ENCODE measurements at regions not wholly inside any gene's neighbourhood (a gene's known extent, or its start where the extent isn't known, plus 50 kb on each side); places are given as distances from the start of the nearest gene placed in this dataset.

DNA sequence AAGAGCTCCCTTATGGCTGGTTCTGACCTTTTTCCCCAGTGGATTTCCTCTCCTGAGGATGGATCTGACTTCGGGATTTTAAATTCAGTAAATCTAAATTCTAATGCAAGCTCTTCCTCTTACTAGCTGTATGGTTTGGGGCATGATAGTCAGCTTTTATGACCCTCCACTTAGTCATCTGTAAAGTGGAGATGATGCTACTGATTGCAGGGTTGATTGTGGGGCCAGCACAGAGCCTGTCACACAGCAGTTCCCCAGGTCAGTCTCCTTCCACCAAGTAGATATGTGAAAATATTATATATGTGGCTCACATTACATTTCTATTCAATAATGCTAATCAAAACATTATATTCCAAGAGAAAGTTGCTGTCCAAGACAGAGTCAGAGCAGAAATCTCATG, 141.3 kb upstream of the UBE2E1 start:
- DNase-seq (ENCODE audit: low read depth in 2 of 2) = no peak

DNA sequence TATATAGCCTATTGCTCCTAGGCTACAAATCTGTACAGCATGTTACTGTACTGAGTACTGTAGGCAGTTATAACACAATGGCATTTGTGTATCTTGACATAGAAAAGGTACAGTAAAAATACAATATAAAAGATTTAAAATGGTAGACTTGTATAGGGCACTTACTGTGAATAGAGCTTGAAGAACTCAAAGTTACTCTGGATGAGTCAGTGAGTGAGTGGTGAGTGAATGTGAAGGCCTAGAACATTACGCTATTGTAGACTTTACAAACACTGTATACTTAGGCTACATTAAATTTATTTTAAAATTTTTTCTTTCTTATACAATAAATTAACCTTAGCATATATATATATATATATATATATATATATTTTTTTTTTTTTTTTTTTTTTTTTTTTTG, 140.0 kb upstream of the UBE2E1 start:
- no peak for DNase-seq (ENCODE audit: low read depth in 2 of 2)

DNA sequence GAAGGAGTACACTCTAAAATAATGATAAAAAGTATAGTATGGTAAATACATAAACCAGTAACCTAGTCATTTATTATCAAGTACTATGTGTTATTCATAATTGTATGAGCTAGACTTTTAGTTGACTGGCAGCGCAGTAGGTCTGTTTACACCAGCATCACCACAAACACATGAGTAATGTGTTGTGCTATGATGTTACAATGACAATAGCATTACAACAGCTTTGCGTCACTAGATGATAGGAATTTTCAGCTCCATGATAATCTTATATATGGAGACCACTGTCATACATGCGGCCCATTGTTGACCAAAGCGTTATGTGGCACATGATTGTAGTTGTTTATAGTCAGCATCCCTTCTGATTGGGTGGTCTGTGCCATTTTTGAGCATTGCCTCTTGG, 138.9 kb upstream of the UBE2E1 start:
- no peak for DNase-seq (ENCODE audit: low read depth in 2 of 2)

DNA sequence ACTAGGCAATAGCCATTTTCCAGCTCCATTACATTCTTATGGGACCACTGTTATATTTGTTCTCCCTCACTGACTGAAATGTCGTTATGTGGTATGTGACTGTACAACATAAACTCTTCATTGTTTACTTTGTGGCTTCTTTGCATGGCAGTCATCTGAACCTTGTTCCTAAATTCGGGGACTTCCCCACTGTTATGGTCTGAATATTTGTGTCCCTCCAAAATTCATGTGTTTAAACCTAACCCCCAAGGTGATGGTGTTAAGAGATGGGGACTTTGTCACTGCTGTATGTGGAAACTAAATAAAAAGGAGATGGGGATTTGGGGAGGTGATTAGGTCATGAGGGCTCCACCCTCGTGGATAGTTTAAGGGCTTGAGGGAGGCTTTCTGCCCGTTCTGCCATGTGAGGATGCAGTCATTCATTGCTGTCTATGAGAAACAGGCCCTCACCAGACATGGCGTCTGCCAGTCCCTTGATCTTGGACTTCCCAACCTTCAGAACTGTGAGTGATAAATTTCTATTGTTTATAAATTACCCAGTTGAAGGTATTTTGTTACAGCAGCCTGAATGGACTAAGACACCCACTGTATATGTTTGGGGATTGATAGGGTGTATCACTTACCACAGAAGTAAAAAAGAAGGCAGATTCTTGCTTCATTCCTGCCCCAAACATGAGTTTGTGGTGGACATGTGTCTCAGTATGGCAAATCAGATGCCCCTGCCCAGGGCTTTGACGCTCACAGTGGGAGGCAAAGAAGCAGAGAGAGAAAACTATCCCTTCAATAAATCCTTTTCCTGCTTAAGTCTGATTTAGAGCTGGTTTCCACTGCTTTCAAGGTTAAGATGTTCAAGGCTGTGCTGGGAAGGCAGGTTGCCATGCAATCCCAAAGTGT, 138.0 kb upstream of the UBE2E1 start:
- no peak for DNase-seq (ENCODE audit: low read depth in 2 of 2)

DNA sequence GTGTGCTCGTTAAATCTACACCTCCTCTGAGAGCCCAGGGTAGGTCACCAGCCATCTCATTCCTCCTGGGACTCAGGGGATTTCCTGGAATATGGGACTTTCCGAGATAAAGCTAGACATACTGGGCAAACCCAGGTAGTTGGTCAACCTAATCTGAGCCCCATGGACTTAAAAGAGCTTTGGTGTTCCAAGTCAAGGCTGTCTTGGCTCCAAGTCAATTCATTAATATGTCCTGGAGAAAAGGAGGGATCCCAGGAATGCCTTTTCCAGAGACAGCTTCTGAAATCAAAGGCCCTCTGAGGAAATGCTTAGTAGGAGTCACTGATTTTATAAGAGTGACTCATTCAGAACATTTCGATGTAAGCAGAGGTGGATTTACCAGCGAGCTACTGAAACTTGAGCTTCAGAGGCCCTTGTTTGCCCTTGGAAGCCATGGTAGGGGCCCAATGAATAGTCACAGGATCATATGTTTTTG, 137.3 kb upstream of the UBE2E1 start:
- DNase-seq (ENCODE audit: low read depth in 2 of 2) = no peak

DNA sequence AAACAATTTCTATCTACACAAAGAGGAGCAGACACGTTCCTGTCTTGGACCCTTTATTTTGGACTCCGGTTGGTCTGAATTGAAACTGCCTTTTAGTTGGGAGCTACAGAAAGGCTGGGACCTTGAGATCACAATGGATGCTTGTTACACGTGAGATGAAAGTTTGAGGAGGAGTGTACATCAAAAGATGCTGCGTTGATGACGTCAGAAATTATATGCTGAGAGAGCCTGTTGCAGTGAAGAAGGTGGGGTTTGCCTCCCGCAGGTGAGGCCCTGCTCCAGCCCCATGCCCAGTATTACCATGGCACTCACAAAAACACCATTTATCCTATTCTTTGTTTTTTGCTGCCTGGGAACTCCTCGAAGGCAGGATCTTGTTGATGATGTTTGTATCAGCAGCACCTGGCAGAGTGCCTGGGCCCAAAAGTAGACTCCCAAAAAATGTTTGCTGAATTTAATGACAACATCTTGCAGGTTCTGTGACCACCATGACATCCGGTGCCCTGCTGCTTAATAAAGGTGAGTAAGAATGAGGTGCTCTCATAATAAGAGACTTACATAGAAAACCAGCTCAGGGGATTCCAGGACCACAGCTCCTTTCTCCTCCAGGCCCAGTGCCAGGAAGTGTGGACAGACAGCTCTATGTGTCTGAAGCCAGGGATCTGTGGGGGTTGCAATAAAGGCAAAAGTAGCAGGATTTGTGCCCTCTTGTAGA, 136.1 kb upstream of the UBE2E1 start:
- no peak for DNase-seq (ENCODE audit: low read depth in 2 of 2)

DNA sequence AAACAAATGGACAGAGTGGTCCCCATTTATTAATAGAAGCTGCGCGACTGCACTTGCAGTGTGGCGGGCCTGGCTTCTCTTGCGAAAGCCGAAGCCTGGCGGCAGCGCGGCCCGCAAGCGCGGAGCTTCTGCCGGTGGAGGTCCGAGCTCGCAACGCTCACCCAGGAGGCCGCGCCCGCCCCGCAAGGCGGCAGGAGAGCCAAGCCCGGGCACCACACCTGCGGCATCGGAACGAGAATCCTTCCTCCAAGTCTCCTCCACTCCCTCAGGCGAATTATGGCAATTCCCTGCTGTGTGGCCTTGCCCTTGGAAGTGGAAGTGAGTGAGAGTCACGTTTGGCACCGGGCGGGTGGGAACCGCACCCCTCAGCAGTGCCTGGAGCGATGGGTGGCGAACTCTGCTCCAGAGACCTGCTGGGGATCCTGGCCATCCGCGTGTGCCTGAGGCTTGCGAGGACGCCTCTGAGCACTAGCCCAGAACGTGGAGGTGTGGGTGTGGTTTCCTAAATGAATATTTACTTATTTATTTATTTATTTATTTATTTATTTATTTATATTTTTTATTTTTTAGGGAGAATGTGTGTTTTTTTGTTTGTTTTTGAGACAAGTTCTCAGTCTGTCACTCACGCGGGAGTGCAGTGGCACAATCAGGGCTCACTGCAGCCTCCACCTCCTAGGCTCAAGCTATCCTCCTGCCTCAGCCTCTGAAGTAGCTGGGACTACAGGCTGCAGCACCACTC, 133.7 kb upstream of the UBE2E1 start:
- no peak for DNase-seq (ENCODE audit: low read depth in 2 of 2)

DNA sequence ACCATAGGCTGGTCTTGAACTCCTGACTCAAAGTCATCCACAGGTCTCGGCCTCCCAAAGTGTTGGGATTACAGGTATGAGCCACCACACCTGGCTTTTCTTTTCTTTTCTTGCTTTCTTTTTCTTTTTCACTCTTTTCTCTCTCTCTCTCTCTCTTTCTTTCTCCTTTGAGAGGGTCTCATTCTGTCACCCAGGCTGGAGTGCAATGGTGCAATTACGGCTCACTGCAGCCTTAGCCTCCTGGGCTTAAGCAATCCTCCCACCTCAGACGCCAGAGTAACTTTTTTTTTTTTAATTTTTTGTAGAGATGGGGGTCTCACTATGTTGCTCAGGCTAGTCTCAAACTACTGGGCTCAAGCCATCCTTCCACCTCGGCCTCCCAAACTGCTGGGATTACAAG, 133.1 kb upstream of the UBE2E1 start:
- no peak for DNase-seq (ENCODE audit: low read depth in 2 of 2)

DNA sequence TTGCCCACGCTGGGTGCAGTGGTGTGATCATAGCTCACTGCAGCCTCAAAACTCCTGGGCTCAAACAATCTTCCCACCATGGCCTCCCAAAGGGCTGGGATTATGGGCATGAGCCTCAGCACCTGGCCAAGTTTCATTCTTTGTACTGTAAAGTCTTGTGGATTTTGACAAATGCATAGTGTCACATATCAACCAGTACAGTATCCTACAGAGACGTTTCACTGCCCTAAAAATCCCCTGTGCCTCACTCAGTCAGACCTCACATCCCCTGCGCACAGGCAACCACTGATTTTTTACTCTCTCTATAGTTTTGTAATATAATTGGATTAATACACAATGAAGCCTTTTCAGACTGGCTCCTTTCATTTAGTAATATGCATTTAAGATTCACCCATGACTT, 130.7 kb upstream of the UBE2E1 start:
- DNase-seq (ENCODE audit: low read depth in 2 of 2) = no peak

DNA sequence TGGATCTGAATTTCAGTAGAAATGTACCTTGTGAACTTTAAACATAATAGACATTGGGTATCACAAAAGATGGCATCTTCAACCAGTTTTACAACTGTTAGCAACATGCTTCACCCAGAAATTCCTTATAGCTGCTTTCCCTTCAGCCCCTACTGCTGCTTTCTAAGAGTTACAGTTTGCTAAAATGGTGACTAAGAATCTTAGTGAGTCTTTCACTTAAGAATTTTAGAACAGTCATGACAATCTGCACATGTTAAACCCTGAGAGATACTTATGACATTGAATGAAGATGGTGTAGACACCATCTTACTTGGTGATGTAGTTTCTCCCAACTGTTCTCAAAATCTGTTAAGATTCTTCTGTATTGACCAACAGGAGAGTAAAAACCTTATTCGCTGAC, 129.7 kb upstream of the UBE2E1 start:
- no peak for DNase-seq (ENCODE audit: low read depth in 2 of 2)

DNA sequence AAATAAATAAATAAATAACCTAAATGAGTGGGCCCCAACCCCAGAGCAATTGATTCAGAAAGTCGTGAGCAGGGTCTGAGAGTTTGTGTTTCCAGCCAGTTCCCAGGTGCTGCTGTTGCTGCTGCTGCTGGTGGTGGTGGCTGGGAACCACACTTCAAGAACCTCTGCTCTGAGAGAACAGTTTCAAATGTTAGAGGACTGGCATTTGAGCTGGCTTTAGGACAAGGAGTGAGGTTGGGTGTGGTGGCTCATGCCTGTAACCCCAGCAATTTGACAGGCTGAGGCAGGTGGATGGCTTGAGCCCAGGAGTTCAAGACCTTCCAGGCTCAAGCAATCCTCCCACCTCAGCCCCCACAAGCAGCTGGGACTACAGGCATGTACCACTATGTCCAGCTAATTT, 123.1 kb upstream of the UBE2E1 start:
- no peak for DNase-seq (ENCODE audit: low read depth in 2 of 2)

DNA sequence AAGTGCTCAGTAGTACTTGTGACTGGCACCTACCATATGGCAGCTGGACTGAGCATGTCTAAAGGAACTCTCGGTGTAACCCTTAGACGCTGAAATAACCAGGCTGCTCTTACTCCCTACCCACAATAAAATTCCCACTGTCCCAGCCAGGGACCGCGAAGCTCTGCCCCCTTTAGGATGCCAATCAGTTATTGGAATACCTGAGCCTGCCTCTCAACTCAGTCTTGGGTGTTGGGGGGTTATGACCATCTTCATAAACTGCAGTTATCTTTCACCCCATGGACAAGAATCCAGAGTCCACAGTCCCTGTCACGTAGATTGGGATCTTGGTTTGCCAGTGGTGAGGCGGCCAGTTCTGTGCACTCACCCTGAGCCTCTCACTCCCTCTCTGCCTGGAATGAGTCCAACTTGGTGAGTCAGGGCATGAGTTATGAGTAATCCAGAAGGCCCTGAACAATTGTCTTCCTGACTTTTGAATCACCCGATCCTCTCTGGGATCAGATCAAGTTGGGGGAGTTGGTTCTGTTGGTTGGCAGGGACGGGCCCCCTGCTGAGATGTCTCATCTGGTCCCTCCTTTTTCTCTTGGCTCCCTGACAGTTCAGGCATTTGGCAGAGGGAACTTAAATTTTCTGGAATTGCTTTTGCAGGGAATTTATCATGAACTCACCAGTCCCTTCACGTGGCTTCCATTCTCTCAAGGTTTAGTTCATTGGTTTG, 120.1 kb upstream of the UBE2E1 start:
- DNase-seq (ENCODE audit: low read depth in 2 of 2) = no peak

DNA sequence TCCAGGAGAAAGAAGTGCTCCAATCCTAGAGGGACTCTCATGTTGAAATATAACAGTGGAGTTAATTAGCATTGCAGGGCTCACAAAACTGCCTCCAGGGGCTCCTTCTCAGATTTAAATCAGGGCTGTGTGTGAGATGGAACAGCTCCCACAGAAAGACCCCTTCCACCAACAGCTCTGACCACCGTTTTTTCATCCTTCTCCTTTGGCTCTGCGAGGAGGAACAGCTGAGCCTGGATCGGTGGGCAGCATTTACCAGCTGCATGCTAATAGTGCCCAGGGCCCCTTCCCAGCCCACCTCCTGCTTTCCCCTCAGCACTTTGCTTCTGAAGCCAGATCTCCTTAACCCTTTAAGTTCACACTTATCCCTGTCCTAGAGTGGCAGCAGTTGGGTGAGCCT, 119.2 kb upstream of the UBE2E1 start:
- DNase-seq (ENCODE audit: low read depth in 2 of 2) = no peak

DNA sequence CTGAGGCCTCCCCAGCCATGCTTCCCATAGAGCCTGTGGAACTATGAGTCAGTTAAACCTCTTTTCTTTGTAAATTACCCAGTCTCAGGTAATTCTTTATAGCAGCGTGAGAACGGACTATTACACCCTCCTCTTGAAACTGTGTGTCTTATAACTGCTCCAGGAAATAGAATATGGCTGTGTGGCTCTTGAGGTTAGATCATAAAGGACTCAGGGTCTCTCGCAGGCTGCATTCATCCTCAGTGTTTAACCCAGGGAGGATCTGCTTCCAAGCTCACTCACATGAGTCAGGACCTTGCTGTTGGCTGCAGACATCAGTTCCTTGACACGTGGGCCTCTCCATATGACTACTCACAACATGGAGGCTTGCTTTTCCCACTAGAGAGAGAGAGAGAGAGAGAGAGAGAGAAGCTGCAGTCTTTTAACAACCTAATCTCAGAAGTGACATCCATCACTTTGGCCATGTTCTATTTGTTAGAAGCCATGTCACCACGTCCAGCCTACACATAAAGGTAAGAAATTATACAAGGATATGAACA, 114.3 kb upstream of the UBE2E1 start:
- DNase-seq (ENCODE audit: low read depth in 2 of 2) = no peak

DNA sequence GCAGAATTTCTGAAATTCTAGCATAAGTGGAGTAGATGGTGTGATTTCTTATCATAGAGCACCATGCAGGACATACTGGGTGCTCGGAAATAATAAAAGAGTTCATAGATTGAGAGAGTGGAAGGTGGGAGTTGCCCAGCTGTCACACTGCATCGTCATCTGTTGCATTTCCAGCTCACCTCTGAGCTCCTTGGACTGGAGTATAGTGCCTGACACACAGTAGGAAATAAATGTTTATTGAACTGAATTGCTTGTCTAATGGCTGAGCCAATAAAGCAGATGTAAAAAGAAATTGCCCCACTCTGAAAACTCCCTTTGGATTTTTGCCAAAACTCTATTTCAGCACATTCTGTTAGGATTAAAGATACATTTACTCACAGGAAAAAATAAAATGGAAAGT, 108.9 kb upstream of the UBE2E1 start:
- DNase-seq (ENCODE audit: low read depth in 2 of 2) = no peak

DNA sequence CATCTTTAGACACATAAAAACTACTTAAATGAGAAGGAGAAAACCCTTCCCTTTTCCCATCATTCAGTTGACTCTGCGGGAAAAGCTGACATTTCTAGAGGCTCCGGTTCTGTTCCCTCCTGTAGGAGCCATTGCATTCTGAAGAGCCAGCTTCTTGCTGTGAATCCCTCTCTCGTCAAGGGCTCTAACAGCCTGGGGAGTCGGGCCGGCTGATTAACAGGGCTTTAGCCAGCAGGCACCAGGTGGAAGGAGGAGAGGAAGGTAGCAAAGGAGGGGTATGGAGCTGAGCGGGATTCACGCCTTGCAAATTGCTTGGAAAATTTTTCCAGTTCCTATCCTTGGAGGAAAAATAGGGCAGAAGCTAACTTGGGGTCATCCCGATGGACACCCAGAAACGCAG, 108.3 kb upstream of the UBE2E1 start:
- DNase-seq (ENCODE audit: low read depth in 2 of 2) = no peak

DNA sequence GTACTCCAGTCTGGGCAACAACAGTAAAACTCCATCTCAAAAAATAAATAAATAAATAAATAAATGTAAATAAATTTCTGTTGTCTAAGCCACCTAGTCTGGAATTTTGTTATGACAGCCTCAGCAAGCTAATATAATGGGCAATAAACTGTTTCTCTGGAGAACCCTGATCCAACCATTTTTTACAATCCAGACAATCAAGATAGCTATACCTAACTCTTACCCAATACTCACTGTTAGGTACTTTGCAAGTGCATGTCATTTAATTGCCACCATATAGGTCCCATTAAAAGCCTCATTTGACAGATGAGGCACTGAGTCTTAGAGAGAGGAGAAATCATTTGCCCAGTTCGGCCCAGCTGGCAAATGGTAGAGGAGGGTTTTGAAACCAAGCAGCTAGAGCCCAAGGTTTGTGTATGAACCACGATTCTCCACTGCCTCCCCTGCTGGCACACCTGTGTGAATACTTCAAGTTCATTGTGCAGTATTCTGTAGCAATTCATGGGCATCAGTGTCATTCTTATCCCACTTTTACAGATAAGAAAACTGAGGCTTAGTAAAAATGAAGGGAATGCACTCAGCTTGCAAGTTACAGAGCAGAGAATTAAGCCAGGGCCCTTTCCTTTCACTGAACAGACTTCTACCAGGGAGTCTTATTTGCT, 107.0 kb upstream of the UBE2E1 start:
- DNase-seq (ENCODE audit: low read depth in 2 of 2) = no peak

DNA sequence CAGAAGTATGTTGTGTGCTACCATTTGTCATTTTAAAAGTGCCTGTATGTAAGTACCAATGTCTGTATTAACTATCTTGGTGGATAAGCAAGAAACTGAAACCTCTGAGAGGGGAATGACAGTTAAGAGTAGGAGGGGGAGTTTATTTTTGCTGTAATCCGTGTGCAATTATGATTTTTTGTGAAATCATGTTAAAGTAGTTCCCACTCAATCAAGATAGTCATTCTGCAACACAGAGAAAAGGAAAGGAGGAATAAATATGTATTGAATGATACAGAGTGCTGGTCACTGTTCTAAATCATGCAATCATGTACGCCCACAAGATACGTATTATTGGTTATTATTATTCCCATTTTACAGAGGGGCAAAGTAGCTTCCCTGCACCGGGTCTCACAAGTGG, 105.1 kb upstream of the UBE2E1 start:
- no peak for DNase-seq (ENCODE audit: low read depth in 2 of 2)

DNA sequence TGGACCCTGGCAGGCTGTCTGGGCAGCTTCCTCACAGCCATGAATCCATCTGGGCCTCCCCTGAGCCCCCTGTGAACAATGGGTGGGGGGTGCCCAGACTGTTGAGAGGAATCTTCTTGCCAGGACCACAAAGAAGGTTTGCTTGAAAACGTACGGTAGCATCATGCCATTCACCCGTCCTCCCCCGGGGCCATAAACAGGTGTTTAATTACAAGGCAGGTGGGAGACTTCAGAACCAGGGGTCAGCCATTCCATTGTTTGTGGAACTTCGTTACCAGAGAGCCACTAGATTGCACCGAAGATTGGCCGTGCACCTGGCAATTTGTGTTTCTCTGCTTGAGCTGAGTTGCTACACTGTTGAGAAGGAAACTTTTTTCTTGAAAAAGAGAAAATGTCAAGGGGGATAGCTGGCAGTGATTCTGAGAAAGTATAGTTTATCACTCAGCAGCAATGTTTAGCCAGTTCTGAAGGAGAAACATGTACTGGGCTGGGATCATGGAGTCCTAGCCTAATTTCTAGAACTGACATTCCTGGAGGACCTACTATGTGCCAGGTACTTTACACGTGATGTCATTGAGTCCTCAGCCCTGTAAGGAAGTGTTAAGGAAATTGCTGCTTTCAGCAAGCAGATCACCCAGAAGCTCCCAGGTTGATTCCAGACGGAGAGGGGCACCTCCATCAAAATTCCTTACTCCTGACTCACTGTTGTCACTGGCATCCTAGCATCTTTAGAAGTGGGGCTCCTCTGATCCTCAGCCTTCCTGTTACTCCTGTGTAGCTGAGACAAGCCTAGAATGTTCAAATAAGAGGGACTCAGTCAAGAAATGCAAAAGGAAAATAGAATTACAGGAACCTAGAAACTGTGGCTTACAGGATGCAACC, 103.8 kb upstream of the UBE2E1 start:
- DNase-seq (ENCODE audit: low read depth in 2 of 2) = no peak

DNA sequence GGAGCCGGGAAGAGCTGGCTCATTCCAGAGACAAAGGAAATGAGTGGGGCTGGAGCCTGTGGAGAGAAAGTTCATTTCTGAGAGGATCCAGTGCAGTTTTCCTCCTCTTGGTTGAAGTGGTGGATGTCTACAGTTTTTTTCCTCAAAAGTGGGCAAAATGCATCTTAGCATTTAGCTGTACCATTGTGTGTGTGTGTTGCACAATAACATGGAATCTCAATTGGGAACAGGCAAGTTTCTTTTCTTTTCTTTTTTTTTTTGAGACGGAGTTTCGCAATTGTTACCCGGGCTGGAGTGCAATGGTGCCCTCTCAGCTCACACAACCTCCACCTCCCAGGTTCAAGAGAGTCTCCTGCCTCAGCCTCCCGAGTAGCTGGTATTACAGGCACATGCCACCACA, 101.5 kb upstream of the UBE2E1 start:
- DNase-seq (ENCODE audit: low read depth in 2 of 2) = no peak
